ENCODE measurements at regions not wholly inside any gene's neighbourhood (a gene's known extent, or its start where the extent isn't known, plus 50 kb on each side); places are given as distances from the start of the nearest gene placed in this dataset.
A peak's percentile ranks its signal among the peaks of the same experiment; 100 is the strongest.

DNA sequence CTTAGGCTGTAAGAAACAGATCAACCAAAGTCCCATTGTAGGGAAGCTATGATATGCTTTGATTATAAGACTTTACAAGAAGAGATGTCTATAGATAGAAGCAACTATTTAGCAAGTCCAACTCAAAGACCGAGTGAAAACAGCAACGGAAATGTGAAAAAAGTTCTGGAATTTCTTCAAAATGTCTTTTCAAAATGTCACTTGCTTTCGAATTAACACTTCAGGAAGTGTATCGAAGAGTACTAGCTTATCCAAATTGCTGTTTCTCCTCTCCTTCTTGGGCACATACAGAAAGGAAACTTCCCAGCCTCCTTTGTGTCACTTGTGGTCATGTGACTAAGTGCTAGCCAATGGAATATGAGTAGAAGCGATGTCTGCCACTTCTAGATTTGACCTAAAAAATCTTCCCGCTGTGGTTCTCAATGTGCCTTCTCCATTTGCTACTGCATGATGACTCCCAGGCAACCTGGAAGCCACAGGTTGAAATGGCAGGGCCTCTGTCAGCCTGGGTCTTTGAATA lies 89.9 kb downstream of the TSEN15 start:
- no peak overlapping the region for H3K27ac ChIP-seq (ENCODE audit: low read depth, low read length)
- H3K4me3 ChIP-seq (ENCODE audit: low read depth, low read length): no peak overlapping the region
- H3K9ac ChIP-seq (ENCODE audit: low read length): no peak overlapping the region
- no peaks in the 10 kb centered on the region for H3K36me3 ChIP-seq (ENCODE audit: control insufficient read depth, insufficient read depth, low read length)
- no peaks in the 10 kb centered on the region for H3K27me3 ChIP-seq (ENCODE audit: control insufficient read depth, insufficient read depth, low read length)
- peaks cover 7% of the 10 kb centered on the region; the same call in 1 of the 2 replicates for H3K9me3 ChIP-seq (ENCODE audit: control insufficient read depth, insufficient read depth, low read depth, low read length)
- no peaks in the 10 kb centered on the region for H3K4me1 ChIP-seq (ENCODE audit: control insufficient read depth, insufficient read depth, low read length)

DNA sequence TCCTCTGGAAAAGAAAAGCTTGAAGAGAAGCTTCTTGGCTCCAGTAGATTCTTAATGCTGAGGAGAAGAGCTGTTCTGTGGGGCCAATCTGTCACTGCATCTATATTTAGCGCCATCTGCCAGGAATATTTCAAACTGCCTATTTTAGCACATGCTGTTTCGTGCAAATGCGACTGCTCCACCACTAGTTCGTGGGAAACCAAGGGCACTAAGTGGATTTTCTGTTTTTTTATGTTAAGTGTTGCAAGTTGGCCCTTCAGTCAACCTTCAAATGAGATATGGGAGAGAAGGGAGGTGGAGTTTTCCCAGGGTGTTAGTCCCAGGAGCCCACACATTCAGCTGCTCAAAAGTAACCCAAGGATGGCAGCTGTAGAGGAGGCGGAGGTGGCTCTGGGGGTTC lies 91.9 kb downstream of the TSEN15 start:
- H3K27me3 ChIP-seq (ENCODE audit: control insufficient read depth, insufficient read depth, low read length): no peaks in the 10 kb centered on the region
- no peak overlapping the region for H3K9ac ChIP-seq (ENCODE audit: low read length)
- no peak overlapping the region for H3K4me3 ChIP-seq (ENCODE audit: low read depth, low read length)
- H3K9me3 ChIP-seq (ENCODE audit: control insufficient read depth, insufficient read depth, low read depth, low read length): peaks cover 6% of the 10 kb centered on the region; the same call in 1 of the 2 replicates
- H3K36me3 ChIP-seq (ENCODE audit: control insufficient read depth, insufficient read depth, low read length): no peaks in the 10 kb centered on the region
- no peaks in the 10 kb centered on the region for H3K4me1 ChIP-seq (ENCODE audit: control insufficient read depth, insufficient read depth, low read length)
- H3K27ac ChIP-seq (ENCODE audit: low read depth, low read length): no peak overlapping the region

DNA sequence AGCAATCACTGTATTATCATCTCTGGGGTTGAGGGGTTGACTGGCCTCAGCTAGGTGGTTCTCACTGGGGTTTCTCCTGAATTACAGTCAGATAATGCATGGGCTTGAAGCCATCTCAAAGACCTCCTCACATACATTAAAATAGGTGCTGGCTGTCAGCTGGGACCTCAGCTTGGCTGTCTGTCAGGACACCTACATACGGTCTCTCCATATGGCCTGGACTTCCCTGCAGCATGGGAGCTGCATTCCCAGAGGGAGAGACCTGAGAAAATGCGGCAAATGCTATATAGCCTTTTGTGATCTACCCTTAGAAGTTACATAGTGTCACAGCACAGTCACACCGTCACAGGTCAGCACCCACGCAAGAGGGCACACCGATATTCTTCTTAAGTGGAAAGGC lies 93.6 kb downstream of the TSEN15 start:
- Histone ChIP-seq H3K36me3 (ENCODE audit: control insufficient read depth, insufficient read depth, low read length) (no peaks in the 10 kb centered on the region), H3K27me3 (ENCODE audit: control insufficient read depth, insufficient read depth, low read length) (no peaks in the 10 kb centered on the region), H3K4me1 (ENCODE audit: control insufficient read depth, insufficient read depth, low read length) (no peaks in the 10 kb centered on the region), H3K9me3 (ENCODE audit: control insufficient read depth, insufficient read depth, low read depth, low read length) (peaks cover 6% of the 10 kb centered on the region; the same call in 1 of the 2 replicates), H3K9ac (ENCODE audit: low read length) (no peak overlapping the region), H3K4me3 (ENCODE audit: low read depth, low read length) (no peak overlapping the region), H3K27ac (ENCODE audit: low read depth, low read length) (no peak overlapping the region)

DNA sequence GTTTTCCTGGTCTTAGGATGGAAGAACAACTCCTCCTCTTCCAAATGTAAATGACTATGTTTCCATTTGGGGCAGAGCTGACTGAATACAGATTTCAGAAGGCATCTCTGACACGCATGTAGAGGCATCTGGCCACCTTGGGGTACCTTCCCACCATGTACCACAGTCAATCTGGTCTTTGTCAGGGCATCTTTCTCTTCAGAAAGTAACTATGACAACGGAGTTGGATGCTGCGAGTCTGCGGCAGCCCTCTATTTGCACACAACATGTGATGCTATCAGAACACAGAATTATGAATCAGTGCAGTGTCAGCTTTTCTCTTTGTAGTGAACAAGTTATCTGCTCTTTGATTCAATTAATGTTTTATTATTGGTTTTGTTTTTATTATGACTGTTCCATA lies 94.7 kb downstream of the TSEN15 start:
- Histone ChIP-seq H3K36me3 (ENCODE audit: control insufficient read depth, insufficient read depth, low read length) (no peaks in the 10 kb centered on the region), H3K9ac (ENCODE audit: low read length) (no peak overlapping the region), H3K9me3 (ENCODE audit: control insufficient read depth, insufficient read depth, low read depth, low read length) (peaks cover 6% of the 10 kb centered on the region; the same call in 1 of the 2 replicates), H3K4me3 (ENCODE audit: low read depth, low read length) (no peak overlapping the region), H3K27ac (ENCODE audit: low read depth, low read length) (no peak overlapping the region), H3K4me1 (ENCODE audit: control insufficient read depth, insufficient read depth, low read length) (no peaks in the 10 kb centered on the region), H3K27me3 (ENCODE audit: control insufficient read depth, insufficient read depth, low read length) (no peaks in the 10 kb centered on the region)

DNA sequence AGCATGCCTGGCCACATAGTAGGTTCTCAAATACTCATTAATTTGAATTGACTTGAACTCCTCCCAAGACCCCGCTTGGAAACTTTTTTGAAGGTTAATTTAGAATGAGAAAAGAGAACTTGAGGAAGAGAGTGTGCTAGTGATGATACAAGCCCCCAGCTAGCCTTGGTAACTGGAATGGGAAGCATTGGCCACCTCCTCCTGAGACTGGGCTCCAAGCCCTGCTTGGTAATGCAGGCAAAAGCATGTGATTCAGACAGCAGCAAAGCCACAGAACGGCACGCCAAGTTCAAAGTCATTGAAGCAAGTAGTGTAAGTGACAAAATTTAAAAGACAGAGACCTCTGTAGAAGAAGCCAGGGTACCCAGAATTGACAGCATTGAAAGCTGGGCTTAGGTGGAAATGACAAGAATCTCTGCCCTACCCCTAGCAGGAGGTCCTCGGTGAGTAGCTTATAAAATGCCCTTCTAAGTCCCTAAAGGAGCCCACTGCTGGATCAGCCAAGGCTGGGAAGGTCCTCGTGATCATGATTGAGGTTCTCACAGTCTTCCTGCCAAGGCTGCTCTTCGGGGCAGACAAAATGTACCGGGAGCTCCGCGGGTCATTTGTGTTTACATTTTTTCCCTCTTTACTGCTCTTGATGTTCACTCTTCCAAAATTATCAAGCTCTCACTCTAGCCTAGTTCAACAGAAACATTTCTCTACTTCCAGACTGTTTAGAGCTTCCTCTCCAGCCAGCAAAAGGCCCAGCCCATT lies 99.4 kb downstream of the TSEN15 start:
- Histone ChIP-seq H3K27ac (ENCODE audit: low read depth, low read length) (no peak overlapping the region), H3K9me3 (ENCODE audit: control insufficient read depth, insufficient read depth, low read depth, low read length) (peaks cover 6% of the 10 kb centered on the region; the same call in 1 of the 2 replicates)

DNA sequence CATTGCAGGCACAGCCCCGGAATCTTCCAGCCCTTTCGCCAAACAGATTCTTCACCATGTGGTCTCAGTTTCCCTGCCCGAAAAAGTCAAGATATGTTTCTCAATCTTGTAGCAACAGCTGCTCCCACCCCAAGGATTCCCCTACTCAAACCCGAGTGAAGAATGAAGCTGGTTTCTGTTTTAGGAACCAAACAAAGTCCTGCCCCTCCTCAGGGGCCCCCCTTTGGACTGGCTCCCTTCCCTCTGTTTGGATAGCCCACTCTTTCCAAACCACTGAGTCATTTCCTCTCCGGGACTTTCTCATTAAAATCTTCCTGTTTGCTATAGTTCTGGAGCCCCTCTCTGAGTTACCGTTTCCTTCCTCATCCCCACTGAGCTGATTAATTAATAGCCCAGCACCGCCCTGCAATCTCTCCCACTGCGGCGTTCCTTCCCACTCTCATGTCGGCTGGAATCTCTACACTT lies 100.9 kb downstream of the TSEN15 start:
- Histone ChIP-seq H3K9me3 (ENCODE audit: control insufficient read depth, insufficient read depth, low read depth, low read length) (peaks cover 1% of the 10 kb centered on the region; the same call in 1 of the 2 replicates), H3K27ac (ENCODE audit: low read depth, low read length) (no peak overlapping the region), H3K4me3 (ENCODE audit: low read depth, low read length) (no peak overlapping the region), H3K4me1 (ENCODE audit: control insufficient read depth, insufficient read depth, low read length) (peaks cover 30% of the 10 kb centered on the region), H3K27me3 (ENCODE audit: control insufficient read depth, insufficient read depth, low read length) (no peaks in the 10 kb centered on the region), H3K36me3 (ENCODE audit: control insufficient read depth, insufficient read depth, low read length) (no peaks in the 10 kb centered on the region), H3K9ac (ENCODE audit: low read length) (no peak overlapping the region)

More for the DNA sequence above, 99.4 kb downstream of the TSEN15 start:
- Histone ChIP-seq H3K27me3 (ENCODE audit: control insufficient read depth, insufficient read depth, low read length) (no peaks in the 10 kb centered on the region), H3K4me1 (ENCODE audit: control insufficient read depth, insufficient read depth, low read length) (peaks cover 21% of the 10 kb centered on the region), H3K9ac (ENCODE audit: low read length) (no peak overlapping the region), H3K36me3 (ENCODE audit: control insufficient read depth, insufficient read depth, low read length) (no peaks in the 10 kb centered on the region), H3K4me3 (ENCODE audit: low read depth, low read length) (no peak overlapping the region)

DNA sequence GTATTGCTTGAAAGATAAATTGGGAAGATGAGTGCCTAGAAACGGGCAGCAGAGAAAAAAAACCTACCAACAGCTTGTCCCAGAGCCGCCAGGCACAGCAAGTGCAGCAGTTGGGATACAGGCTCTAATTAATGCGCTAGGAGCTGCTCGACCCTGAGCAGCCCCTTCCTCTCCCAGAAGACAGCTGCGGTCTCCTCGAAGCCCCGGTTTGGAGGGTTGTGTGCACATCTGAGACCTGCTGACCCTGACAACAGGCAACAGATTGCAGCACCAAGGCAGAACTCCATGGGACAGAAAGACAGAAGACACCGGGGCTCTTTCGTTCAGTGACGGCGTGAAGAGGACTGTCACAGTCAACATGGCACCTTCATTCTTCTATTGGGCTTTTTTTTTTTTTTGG lies 101.4 kb downstream of the TSEN15 start:
- Histone ChIP-seq H3K4me3 (ENCODE audit: low read depth, low read length) (no peak overlapping the region), H3K36me3 (ENCODE audit: control insufficient read depth, insufficient read depth, low read length) (no peaks in the 10 kb centered on the region), H3K9me3 (ENCODE audit: control insufficient read depth, insufficient read depth, low read depth, low read length) (no peaks in the 10 kb centered on the region), H3K27ac (ENCODE audit: low read depth, low read length) (no peak overlapping the region), H3K9ac (ENCODE audit: low read length) (peak overlapping the region; percentile 10), H3K4me1 (ENCODE audit: control insufficient read depth, insufficient read depth, low read length) (peaks cover 30% of the 10 kb centered on the region), H3K27me3 (ENCODE audit: control insufficient read depth, insufficient read depth, low read length) (no peaks in the 10 kb centered on the region)

DNA sequence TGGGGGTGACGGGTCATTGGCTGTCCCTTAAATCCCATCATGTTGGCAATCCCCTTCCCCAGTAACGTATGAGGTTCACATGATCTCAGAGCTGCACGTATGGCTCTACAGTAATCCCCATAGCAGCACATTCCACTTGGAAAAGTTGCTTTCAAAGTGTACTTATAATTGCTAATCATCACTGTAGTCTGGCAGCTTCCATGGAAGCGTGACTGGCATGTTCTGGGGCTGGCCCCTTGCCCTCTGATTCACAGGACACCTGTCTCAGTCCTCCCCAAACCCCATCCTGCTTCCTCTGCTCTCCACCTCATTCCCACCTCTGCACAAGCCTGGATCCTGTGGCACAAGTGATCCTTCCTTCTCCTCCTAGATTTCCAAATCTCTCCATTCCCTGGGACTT lies 102.2 kb downstream of the TSEN15 start:
- H3K27ac ChIP-seq (ENCODE audit: low read depth, low read length): no peak overlapping the region
- H3K9me3 ChIP-seq (ENCODE audit: control insufficient read depth, insufficient read depth, low read depth, low read length): no peaks in the 10 kb centered on the region
- H3K4me3 ChIP-seq (ENCODE audit: low read depth, low read length): no peak overlapping the region
- H3K4me1 ChIP-seq (ENCODE audit: control insufficient read depth, insufficient read depth, low read length): peaks cover 34% of the 10 kb centered on the region
- H3K27me3 ChIP-seq (ENCODE audit: control insufficient read depth, insufficient read depth, low read length): no peaks in the 10 kb centered on the region
- H3K9ac ChIP-seq (ENCODE audit: low read length): no peak overlapping the region
- H3K36me3 ChIP-seq (ENCODE audit: control insufficient read depth, insufficient read depth, low read length): no peaks in the 10 kb centered on the region

DNA sequence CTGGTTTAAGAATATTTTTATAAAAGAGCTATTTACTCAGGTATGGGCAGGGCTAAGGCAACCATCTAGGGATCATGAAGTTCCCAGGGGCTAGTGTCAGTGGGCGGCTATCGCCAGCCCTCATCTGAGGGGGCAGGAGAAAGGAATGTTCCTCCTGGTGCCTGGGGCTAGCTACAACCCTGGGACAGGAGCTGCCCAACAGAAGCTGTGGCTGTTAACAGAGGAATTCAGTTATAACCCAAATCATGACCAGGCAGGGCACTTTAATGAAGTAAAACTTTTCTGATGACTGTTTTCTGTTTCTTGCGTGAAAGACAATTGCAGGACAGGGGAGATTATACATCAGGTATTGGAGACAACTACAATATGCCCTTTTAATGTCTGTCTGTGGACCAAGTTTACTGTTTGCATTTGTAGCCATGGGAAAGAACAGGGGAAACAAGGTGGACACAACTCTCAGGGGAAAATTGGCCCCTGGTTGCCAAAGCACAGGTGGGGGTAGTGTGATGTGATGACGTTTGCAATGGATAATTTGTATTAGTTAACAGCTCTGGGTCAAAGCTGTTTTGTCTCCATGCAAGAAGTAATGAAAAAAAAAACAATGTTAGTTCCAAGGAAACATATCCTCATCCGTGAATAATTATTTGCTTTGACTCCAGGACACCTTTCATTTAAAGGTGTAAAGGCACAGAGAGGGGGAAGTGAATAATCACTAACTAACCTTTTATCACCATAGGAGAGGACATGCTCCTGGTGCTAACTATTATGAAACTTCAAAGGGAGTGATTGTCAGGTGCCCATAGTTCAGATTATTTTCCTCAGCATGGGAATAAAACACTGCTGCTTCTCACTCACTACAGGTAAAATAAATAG lies 105.2 kb downstream of the TSEN15 start:
- Histone ChIP-seq H3K27me3 (ENCODE audit: control insufficient read depth, insufficient read depth, low read length) (no peaks in the 10 kb centered on the region), H3K27ac (ENCODE audit: low read depth, low read length) (no peak overlapping the region), H3K9me3 (ENCODE audit: control insufficient read depth, insufficient read depth, low read depth, low read length) (0 out of 2 replicates have a peak, but pooled peaks cover 4% of the 10 kb centered on the region), H3K4me3 (ENCODE audit: low read depth, low read length) (no peak overlapping the region), H3K4me1 (ENCODE audit: control insufficient read depth, insufficient read depth, low read length) (peaks cover 38% of the 10 kb centered on the region), H3K9ac (ENCODE audit: low read length) (no peak overlapping the region), H3K36me3 (ENCODE audit: control insufficient read depth, insufficient read depth, low read length) (no peaks in the 10 kb centered on the region)

DNA sequence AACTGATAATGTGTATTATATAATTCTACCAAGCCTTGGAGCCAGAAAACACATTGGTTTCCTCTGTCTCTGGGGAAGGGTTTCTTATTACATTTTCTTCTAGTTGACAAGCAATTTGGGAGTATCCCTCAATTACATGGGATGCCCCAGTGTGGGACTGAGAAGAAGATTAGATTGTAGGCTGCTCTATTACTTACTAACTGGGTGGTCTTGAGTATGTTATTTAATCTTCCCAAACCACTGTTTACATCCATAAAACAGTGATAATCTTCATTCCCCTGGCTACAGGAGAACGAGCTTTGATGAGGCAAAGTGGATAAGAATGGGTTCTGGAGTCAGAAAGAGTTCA lies 105.8 kb downstream of the TSEN15 start:
- Histone ChIP-seq H3K4me3 (ENCODE audit: low read depth, low read length) (no peak overlapping the region), H3K27ac (ENCODE audit: low read depth, low read length) (no peak overlapping the region), H3K36me3 (ENCODE audit: control insufficient read depth, insufficient read depth, low read length) (no peaks in the 10 kb centered on the region), H3K9me3 (ENCODE audit: control insufficient read depth, insufficient read depth, low read depth, low read length) (0 out of 2 replicates have a peak, but pooled peaks cover 4% of the 10 kb centered on the region), H3K4me1 (ENCODE audit: control insufficient read depth, insufficient read depth, low read length) (peaks cover 38% of the 10 kb centered on the region), H3K9ac (ENCODE audit: low read length) (no peak overlapping the region), H3K27me3 (ENCODE audit: control insufficient read depth, insufficient read depth, low read length) (no peaks in the 10 kb centered on the region)

Measured in HUES6 (cell line).